Activated CD4-positive, alpha-beta T cell treated with anti-CD3 and anti-CD28 coated beads for 36 hours (primary cell): ENCODE measurements at regions not wholly inside any gene's neighbourhood (a gene's known extent, or its start where the extent isn't known, plus 50 kb on each side); places are given as distances from the start of the nearest gene placed in this dataset.
A peak's percentile ranks its signal among the peaks of the same experiment; 100 is the strongest.

Source experiments
- ATAC-seq: fragments of 200-7000 bp; cut with Tn5 transposase; one replicate; pipeline ENCODE4 v1.10.0; 2021; ENCODE audit warnings: mild to moderate bottlenecking, moderate library complexity
- CTCF ChIA-PET: fragments of 350-600 bp; sonication (Branson Sonifier 250); formaldehyde crosslinking; loops from one replicate; lab custom pipeline; 2021; ENCODE audit warnings: antibody characterized with exemption; lab: Charles Lee
- POLR2A ChIA-PET: fragments of 350-600 bp; sonication (Branson Sonifier 250); formaldehyde crosslinking; loops from one replicate; lab custom pipeline; 2021; ENCODE audit warnings: antibody characterized with exemption, inconsistent platforms; lab: Charles Lee
- DNase-seq: peaks from one replicate; pipeline ENCODE4 v3.0.0-alpha.2; 2020
- H3K27ac Mint-ChIP-seq: one replicate; pipeline ENCODE4 v1.8.0; 2021; ENCODE audit warnings: mixed read lengths
- H3K27me3 Mint-ChIP-seq: one replicate; pipeline ENCODE4 v1.8.0; 2021; ENCODE audit warnings: mixed read lengths
- H3K36me3 Mint-ChIP-seq: one replicate; pipeline ENCODE4 v1.8.0; 2021; ENCODE audit warnings: low read depth, mixed read lengths
- H3K4me1 Mint-ChIP-seq: one replicate; pipeline ENCODE4 v1.8.0; 2021; ENCODE audit warnings: mixed read lengths
- H3K4me3 Mint-ChIP-seq: one replicate; pipeline ENCODE4 v1.8.0; 2021; ENCODE audit warnings: mild to moderate bottlenecking, moderate library complexity, mixed read lengths
- H3K9me3 Mint-ChIP-seq: one replicate; pipeline ENCODE4 v1.8.0; 2021; ENCODE audit warnings: low read depth, mixed read lengths
- intact Hi-C, 2 experiments: fragments of 100-400 bp; cut with DNase I in 1 of 2; cut with micrococcal nuclease in 1 of 2; formaldehyde crosslinking; loops; one replicate each; pipeline versions ENCODE4 v1.14.2 to v1.15.1; 2022 to 2024; cut with DNase I, micrococcal nuclease

- ATAC-seq (no peak), DNase-seq (no peak)
- intact Hi-C loops: no loop called here
- Mint-ChIP-seq H3K27me3 (no peaks in the 10 kb centered on the region), H3K9me3 (peaks cover 4% of the 10 kb centered on the region), H3K27ac (no peak overlapping the region), H3K4me3 (no peak overlapping the region), H3K4me1 (no peaks in the 10 kb centered on the region), H3K36me3 (no peaks in the 10 kb centered on the region)
- POLR2A ChIA-PET: no interaction called here
- CTCF ChIA-PET: no interaction called here
Measured at GRCh38 chr10:108496106-108496505, 1331.6 kb upstream of the SORCS1 start.

GRCh38 chr10:108490944-108491343 is 1326.4 kb upstream of the SORCS1 start:
- H3K4me1 Mint-ChIP-seq: no peaks in the 10 kb centered on the region
- no peak overlapping the region for H3K4me3 Mint-ChIP-seq
- POLR2A ChIA-PET: no interaction called here
- ATAC-seq (no peak), DNase-seq (no peak)
- H3K27ac Mint-ChIP-seq: no peak overlapping the region
- CTCF ChIA-PET: interaction anchor here (1.3 kb wide), 1 partner anchor 494 kb away, joined by 3 read pairs; no protein-coding TSS in a partner anchor
- no peaks in the 10 kb centered on the region for H3K27me3 Mint-ChIP-seq
- peaks cover 2% of the 10 kb centered on the region for H3K9me3 Mint-ChIP-seq
- intact Hi-C loops: no loop called here
- H3K36me3 Mint-ChIP-seq: no peaks in the 10 kb centered on the region

- Mint-ChIP-seq H3K27ac (no peak overlapping the region), H3K9me3 (peaks cover 8% of the 10 kb centered on the region), H3K4me1 (no peaks in the 10 kb centered on the region), H3K4me3 (no peak overlapping the region), H3K27me3 (peaks cover 7% of the 10 kb centered on the region), H3K36me3 (no peaks in the 10 kb centered on the region)
- ATAC-seq (no peak), DNase-seq (no peak)
- intact Hi-C loops: no loop called here
- ChIA-PET CTCF (no interaction called here), POLR2A (no interaction called here)
Measured at GRCh38 chr10:108471420-108471819, 1306.9 kb upstream of the SORCS1 start.

GRCh38 chr10:108469940-108470339 is 1305.4 kb upstream of the SORCS1 start:
- ATAC-seq (no peak), DNase-seq (no peak)
- peaks cover 7% of the 10 kb centered on the region for H3K27me3 Mint-ChIP-seq
- CTCF ChIA-PET: no interaction called here
- no peaks in the 10 kb centered on the region for H3K4me1 Mint-ChIP-seq
- H3K36me3 Mint-ChIP-seq: no peaks in the 10 kb centered on the region
- POLR2A ChIA-PET: no interaction called here
- intact Hi-C loops: no loop called here
- no peak overlapping the region for H3K27ac Mint-ChIP-seq
- H3K4me3 Mint-ChIP-seq: no peak overlapping the region
- peaks cover 6% of the 10 kb centered on the region for H3K9me3 Mint-ChIP-seq

GRCh38 chr10:108465871-108466641 is 1301.5 kb upstream of the SORCS1 start:
- Mint-ChIP-seq H3K4me1 (no peaks in the 10 kb centered on the region), H3K9me3 (peaks cover 3% of the 10 kb centered on the region), H3K27me3 (peaks cover 7% of the 10 kb centered on the region), H3K36me3 (no peaks in the 10 kb centered on the region), H3K27ac (no peak overlapping the region), H3K4me3 (no peak overlapping the region)
- ATAC-seq (no peak), DNase-seq (peak; percentile 7)
- CTCF ChIA-PET: interaction anchor here (1.5 kb wide), 1 partner anchor 16 kb away, joined by 3 read pairs; no protein-coding TSS in a partner anchor
- intact Hi-C loops: no loop called here
- POLR2A ChIA-PET: no interaction called here

GRCh38 chr10:108462005-108462404 is 1297.5 kb upstream of the SORCS1 start:
- Mint-ChIP-seq H3K27me3 (peaks cover 5% of the 10 kb centered on the region), H3K4me3 (no peak overlapping the region), H3K27ac (no peak overlapping the region), H3K36me3 (no peaks in the 10 kb centered on the region), H3K9me3 (no peaks in the 10 kb centered on the region), H3K4me1 (no peaks in the 10 kb centered on the region)
- DNase-seq (no peak), ATAC-seq (no peak)
- POLR2A ChIA-PET: no interaction called here
- intact Hi-C loops: no loop called here
- CTCF ChIA-PET: no interaction called here

- H3K4me1 Mint-ChIP-seq: no peaks in the 10 kb centered on the region
- H3K36me3 Mint-ChIP-seq: no peaks in the 10 kb centered on the region
- ChIA-PET CTCF (no interaction called here), POLR2A (no interaction called here)
- no peaks in the 10 kb centered on the region for H3K27me3 Mint-ChIP-seq
- peaks cover 7% of the 10 kb centered on the region for H3K9me3 Mint-ChIP-seq
- intact Hi-C loops: no loop called here
- no peak for ATAC-seq
- DNase-seq: no peak
- no peak overlapping the region for H3K27ac Mint-ChIP-seq
- H3K4me3 Mint-ChIP-seq: no peak overlapping the region
Measured at GRCh38 chr10:108454793-108455192, 1290.3 kb upstream of the SORCS1 start.

- ChIA-PET CTCF (no interaction called here), POLR2A (no interaction called here)
- Mint-ChIP-seq H3K36me3 (no peaks in the 10 kb centered on the region), H3K4me3 (no peak overlapping the region), H3K9me3 (peaks cover 7% of the 10 kb centered on the region), H3K4me1 (no peaks in the 10 kb centered on the region), H3K27me3 (no peaks in the 10 kb centered on the region), H3K27ac (no peak overlapping the region)
- DNase-seq (no peak), ATAC-seq (no peak)
- intact Hi-C loops: no loop called here
Measured at GRCh38 chr10:108454224-108454623, 1289.7 kb upstream of the SORCS1 start.

GRCh38 chr10:108453166-108453565 is 1288.7 kb upstream of the SORCS1 start:
- Mint-ChIP-seq H3K9me3 (peaks cover 7% of the 10 kb centered on the region), H3K4me3 (no peak overlapping the region), H3K4me1 (no peaks in the 10 kb centered on the region), H3K36me3 (no peaks in the 10 kb centered on the region), H3K27ac (no peak overlapping the region), H3K27me3 (no peaks in the 10 kb centered on the region)
- DNase-seq: no peak
- ChIA-PET CTCF (interaction anchor here (1.3 kb wide), 1 partner anchor 18 kb away, joined by 3 read pairs; no protein-coding TSS in a partner anchor), POLR2A (no interaction called here)
- intact Hi-C loops: no loop called here
- ATAC-seq: no peak

- no peak for ATAC-seq
- Mint-ChIP-seq H3K27me3 (no peaks in the 10 kb centered on the region), H3K27ac (no peak overlapping the region), H3K9me3 (peaks cover 7% of the 10 kb centered on the region), H3K4me1 (no peaks in the 10 kb centered on the region), H3K36me3 (no peaks in the 10 kb centered on the region), H3K4me3 (no peak overlapping the region)
- intact Hi-C loops: no loop called here
- ChIA-PET POLR2A (no interaction called here), CTCF (interaction anchor here (1.3 kb wide), 1 partner anchor 17 kb away, joined by 3 read pairs; no protein-coding TSS in a partner anchor)
- no peak for DNase-seq
Measured at GRCh38 chr10:108452533-108452932, 1288.0 kb upstream of the SORCS1 start.

GRCh38 chr10:108450280-108450679 is 1285.8 kb upstream of the SORCS1 start:
- Mint-ChIP-seq H3K27me3 (no peaks in the 10 kb centered on the region), H3K27ac (no peak overlapping the region), H3K9me3 (peaks cover 7% of the 10 kb centered on the region), H3K36me3 (no peaks in the 10 kb centered on the region), H3K4me3 (no peak overlapping the region), H3K4me1 (no peaks in the 10 kb centered on the region)
- no peak for DNase-seq
- CTCF ChIA-PET: no interaction called here
- intact Hi-C loops: no loop called here
- POLR2A ChIA-PET: no interaction called here
- no peak for ATAC-seq

- no peaks in the 10 kb centered on the region for H3K36me3 Mint-ChIP-seq
- CTCF ChIA-PET: no interaction called here
Measured at GRCh38 chr10:108445746-108446145, 1281.2 kb upstream of the SORCS1 start.

More at GRCh38 chr10:108445746-108446145, 1281.2 kb upstream of the SORCS1 start:
- no peaks in the 10 kb centered on the region for H3K27me3 Mint-ChIP-seq
- H3K27ac Mint-ChIP-seq: no peak overlapping the region
- no peaks in the 10 kb centered on the region for H3K9me3 Mint-ChIP-seq
- no peak for DNase-seq
- intact Hi-C loops: no loop called here
- ATAC-seq: no peak
- no peak overlapping the region for H3K4me3 Mint-ChIP-seq
- POLR2A ChIA-PET: no interaction called here
- no peaks in the 10 kb centered on the region for H3K4me1 Mint-ChIP-seq
